NCI-H2196 (cell line): ENCODE measurements at regions not wholly inside any gene's neighbourhood (a gene's known extent, or its start where the extent isn't known, plus 50 kb on each side); places are given as distances from the start of the nearest gene placed in this dataset.

ENCODE experiments used
- DNase-seq: peaks from one replicate; lab custom pipeline; 2025; ENCODE audit not compliant: unreplicated experiment; lab: John Stamatoyannopoulos, UW

DNA sequence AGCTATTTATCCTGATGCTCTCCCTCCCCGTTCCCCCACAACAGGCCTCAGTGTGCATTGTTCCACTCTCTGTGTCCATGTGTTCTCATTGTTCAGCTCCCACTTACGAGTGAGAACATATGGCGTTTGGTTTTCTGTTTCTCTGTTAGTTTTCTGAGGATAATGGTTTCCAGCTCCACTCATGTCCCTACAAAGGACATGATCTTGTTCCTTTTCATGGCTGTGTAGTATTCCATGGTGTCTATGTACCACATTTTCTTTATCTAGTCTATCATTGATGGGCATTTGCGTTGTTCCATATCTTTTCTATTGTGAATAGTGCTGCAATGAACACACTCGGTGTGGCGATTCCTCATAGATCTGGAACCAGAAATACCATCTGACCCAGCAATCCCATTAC lies 225.9 kb upstream of the CDH4 start:
- no peak for DNase-seq

DNA sequence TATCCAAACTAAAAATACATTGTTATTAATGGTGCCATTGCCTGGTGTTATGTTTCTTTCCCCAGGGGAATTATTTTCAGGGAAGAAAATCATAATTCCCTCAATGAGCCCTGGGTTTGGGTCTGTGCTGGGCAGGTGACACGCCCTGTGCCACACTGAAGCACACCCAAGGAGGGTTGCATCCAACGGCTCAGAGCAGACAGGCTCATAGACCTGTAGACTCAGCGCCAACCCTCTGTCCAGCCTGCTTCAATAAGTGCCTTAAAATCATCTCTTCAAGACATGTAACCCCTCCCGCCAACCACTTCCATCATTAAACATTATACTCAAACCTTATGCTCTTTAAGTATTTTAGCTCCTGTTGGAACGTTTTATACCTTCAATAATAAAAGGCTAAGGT lies 225.3 kb upstream of the CDH4 start:
- DNase-seq, result no peak

DNA sequence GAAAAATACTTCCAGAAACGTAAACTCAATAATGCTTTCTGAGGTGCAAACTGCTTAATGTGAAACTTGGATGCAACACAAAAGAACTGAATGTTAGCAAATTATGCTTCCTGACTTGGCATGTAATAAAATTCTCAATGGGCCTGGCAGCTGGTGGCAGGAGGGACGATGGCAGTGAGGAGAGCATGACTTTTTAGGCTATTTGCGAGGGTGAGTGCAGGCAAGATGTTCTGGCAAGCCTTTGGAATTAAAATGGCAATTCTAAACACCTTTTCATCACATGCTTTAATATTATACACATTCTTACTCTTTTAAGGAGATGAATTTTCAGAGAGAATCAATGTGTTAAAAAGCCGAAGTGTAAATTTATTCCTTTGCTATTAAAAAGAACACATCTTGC lies 224.8 kb upstream of the CDH4 start:
- DNase-seq, result no peak

- DNase-seq, result no peak
Observed at GRCh38 chr20:61030130-61030529, 221.9 kb upstream of the CDH4 start.

DNA sequence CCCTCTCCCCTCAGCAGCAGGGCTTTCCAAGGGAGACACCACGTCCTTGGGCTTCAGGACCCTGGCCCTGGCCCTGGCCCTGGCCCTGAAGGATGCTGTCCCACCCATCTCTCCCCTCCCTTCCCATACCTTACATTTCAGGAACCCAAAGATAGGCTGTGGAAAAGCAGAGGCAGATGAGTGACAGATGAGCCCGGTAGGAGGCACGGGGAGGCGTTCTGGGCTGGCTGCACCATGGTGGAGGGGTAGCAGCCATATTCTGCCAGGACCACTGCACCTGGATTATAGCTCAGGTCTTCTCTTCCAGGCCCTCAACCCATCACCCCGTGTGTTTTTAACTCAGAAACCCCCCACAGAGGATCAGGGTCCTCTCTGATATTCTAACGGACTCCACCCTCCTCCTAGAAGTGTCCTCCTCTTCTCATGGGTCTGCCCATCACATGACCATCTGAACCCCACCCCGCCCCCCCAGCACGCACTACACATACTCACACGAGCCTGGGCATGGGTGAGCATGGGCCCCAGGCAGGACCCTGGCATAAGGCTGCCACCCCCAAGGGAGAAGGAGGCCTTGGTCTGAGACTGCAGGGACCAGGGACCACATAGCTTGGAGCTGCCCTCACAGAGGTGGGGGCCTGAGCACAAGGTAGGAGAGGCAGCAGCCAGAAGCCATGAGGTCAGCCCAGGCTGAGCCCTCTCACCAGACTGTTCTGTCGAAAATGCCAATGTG lies 220.8 kb upstream of the CDH4 start:
- no peak for DNase-seq

DNA sequence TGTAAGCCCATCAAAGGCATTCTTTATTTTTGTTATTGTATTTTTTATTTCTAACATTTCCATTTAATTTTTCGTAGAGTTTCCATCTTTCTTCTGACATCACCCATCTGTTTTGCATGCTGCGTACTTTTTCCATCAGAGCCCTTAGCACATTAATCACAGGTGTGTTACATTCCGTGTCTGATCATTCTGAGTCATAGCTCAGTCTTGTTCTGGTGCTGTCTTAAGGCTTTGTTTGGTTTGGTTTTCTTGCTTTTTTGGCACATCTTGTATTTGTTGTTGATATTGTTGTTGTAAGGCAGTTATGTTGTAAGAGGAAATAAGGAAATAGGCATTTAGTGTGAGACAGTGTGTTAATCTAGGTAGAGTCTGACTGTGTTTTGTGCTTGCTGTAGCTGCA lies 214.6 kb upstream of the CDH4 start:
- DNase-seq, result no peak

GRCh38 chr20:61041481-61041880 lies 210.6 kb upstream of the CDH4 start:
- DNase-seq, result peak; percentile 24

DNA sequence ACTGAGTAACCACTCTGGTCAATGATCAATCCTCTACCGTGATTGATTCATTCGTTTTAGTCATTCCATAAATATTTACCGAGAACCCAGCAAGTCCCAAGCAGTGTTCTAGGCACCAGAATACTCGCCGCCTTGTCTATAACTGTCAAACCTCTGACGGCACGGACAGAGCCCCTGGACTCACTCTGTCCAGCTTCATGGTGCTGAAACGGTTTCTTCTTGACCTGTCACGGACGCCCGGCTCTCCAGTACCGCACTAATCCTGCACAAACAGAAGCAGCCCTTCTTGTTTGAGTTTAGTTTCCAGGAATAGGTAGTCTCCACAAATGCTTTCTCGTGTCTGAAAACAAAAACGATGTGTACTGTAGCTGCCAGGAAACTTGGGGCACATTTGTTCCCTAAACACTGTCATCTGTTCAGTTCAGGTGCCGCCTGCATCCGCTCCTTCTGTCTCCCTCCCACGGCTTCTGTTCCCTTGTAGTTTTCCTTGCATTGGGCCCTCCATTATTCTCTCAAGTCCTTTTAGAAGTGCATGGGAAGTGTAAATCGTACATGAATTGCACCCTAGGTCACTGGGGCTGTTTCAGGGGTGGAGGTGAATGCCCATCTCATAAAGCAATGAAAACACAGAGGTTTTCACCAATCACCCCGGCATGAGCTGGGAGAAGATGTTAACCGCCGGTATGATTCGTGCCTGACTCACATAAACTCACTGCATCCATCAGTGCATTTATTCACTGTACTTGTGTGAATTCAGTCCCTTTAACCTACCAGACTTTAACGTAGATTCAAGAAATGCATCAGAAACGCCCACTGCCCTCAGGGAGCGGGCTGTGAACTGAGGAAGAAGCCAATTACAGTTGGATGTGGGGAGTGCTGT lies 209.3 kb upstream of the CDH4 start:
- DNase-seq, result no peak

DNA sequence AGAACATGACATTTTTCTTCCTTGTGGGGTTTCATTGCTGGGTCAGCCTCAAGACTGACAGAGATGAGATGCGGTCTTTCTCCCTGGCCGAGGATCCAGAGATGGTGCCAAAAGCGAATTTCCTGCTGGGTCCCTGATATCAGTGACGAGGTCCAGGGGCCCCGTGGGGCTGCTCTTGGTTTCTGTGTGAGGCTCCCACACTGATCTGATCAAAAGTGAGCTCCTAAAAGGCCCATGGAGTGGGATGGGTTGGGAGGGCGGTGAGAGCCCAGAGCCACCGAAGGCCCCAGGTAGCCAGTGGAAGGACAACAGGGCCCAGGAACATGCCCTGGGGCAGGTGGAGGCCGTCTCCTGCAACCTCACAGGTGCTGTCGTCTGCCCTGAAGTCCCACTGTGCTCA lies 208.4 kb upstream of the CDH4 start:
- DNase-seq, result no peak

DNA sequence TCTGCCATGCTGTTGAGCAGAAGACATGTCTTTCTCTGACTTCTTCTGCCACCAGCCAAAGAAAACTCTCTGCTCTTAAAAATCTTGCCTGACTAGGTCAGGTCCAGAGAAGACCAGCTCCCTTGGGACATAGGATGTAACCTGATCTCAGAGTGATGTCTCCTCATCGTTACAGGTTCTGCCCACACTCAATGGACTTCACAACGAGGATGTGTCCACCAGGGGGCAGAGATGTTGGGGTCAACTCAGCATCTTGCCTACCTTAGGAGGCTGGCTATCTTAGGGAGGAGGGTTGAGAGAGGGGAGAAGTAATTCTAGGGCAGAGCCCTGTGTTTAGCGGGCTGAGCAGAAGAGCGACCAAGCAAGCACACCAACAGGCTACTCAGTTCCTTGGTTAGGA lies 207.6 kb upstream of the CDH4 start:
- no peak for DNase-seq

DNA sequence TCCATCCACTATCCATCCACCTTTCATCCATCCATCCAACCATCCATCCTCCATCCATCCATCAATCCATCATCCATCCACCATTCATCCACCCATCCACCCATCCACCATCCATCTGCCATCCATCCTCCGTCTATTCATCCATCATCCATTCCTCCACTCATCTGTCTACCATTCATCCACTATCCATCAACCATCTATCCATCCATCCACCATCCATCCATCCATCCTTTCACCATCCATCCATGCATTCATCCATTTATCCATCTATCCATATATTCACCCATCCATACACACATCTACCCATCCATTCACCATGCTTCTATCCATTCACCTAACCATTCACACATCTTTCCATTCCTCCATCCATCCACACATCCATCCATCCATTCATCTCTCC lies 207.0 kb upstream of the CDH4 start:
- no peak for DNase-seq

DNA sequence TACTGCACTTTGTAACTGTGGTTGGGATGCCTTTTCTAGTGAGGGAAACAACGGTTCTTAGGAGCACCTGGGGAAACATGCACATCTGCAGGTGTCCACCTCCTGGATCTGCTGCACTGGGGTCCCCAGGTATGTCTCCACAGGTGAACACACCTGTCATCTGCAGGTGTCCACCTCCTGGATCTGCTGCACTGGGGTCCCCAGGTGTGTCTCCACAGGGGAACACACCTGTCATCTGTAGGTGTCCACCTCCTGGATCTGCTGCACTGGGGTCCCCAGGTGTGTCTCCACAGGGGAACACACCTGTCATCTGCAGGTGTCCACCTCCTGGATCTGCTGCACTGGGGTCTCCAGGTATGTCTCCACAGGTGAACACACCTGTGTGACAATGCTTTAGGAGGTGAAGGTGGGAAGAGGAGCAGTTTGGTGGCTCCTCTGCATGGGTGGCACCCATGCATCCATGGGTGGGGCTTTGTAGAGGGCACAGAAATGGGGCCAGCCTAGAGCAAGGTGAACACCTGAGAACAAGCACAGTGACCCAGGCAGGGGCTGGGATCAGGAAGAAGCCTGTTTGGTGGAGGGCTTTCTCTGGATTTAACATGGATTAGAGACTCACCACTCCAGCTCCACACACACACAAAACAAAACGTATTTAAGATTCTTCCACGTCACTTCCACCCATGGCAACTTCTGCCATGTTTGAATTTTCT lies 206.0 kb upstream of the CDH4 start:
- DNase-seq, result no peak

DNA sequence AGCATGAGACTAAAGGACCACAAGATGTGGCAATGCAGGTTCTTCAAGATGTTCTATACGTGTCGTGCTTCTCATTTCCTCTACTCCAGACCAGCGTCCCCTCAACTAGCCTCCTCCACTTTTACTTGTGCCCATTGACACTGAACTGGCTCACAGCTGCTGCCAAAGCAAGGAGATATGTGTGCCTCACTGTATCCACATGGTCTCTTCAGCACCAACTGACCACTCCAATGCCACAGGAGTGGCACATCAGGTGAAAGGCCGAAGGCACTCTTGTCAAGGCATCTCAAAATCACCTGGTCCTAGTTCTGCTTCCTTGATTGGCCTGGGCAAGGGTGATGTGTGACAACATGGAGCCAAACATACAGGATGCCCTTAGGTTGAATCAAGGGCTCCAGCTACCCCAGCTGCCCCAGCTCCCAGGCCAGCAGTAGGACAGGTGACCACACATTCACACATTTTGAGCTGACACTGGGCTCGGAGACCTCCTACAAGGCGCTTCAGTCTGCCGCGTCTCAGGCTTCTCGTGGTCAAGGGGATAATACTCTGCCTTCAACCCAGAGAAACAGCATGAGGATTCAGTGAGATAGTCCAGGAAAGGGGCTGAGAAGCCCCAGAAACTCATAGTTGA lies 205.2 kb upstream of the CDH4 start:
- no peak for DNase-seq

- DNase-seq, result no peak
Observed at GRCh38 chr20:61047515-61047914, 204.5 kb upstream of the CDH4 start.

- DNase-seq, result no peak
Observed at GRCh38 chr20:61048302-61048701, 203.8 kb upstream of the CDH4 start.

GRCh38 chr20:61049684-61050083 lies 202.4 kb upstream of the CDH4 start:
- DNase-seq, result no peak

DNA sequence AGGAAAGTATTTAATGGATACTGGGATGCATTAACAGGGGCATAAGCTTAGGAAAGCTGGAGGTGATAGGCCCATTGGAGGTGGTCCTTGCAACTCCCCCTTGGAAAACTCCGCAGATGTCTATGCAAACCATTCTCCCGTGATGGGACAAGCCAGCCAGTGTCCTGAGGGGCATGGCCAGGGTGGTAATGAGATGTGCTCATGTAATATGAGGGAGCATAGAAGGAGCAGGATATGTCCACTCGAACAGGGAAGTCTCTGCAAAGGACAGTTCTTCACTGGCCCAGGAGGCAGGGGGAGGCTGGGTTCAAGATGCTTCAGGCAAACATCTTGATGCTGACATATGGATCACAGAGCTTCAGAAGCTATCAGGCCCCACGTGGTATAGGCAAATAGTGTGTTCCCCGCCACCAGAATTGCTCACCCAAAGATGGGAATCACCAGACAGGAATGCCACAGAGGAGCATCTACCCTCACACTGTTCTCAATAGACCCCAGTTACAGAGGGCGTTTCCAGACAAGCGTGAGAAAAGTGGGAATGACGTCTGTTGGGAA lies 201.6 kb upstream of the CDH4 start:
- no peak for DNase-seq

DNA sequence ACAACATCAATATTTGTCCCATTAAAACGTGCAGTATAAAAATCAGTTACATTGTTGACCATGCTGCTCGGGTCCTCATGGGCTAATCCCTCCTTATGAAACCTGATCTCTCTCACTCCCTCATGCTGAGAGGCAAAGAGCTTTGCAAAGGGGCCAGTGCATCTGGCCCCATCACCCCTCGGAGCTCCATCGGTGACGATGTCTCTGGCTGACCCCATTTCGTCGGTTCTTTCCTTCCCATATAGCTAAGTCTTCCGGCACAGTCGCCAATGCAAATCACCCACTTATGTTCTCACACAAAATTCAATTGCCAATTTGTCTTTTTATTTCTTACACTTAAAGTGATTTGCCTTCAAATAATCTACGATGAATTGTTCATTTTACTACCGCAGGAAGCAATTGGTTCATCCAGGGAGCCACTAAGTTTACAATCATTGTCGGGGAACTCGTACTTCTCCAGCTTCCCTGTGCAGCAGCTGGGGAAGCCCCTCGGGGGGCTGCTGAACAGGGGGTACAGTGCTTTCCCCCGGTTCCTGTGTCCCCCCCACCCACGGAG lies 199.8 kb upstream of the CDH4 start:
- no peak for DNase-seq

GRCh38 chr20:61052776-61053442 lies 199.2 kb upstream of the CDH4 start:
- DNase-seq, result no peak

- no peak for DNase-seq
Observed at GRCh38 chr20:61053487-61053886, 198.6 kb upstream of the CDH4 start.
